ENCODE measurements at regions not wholly inside any gene's neighbourhood (a gene's known extent, or its start where the extent isn't known, plus 50 kb on each side); places are given as distances from the start of the nearest gene placed in this dataset.

DNA sequence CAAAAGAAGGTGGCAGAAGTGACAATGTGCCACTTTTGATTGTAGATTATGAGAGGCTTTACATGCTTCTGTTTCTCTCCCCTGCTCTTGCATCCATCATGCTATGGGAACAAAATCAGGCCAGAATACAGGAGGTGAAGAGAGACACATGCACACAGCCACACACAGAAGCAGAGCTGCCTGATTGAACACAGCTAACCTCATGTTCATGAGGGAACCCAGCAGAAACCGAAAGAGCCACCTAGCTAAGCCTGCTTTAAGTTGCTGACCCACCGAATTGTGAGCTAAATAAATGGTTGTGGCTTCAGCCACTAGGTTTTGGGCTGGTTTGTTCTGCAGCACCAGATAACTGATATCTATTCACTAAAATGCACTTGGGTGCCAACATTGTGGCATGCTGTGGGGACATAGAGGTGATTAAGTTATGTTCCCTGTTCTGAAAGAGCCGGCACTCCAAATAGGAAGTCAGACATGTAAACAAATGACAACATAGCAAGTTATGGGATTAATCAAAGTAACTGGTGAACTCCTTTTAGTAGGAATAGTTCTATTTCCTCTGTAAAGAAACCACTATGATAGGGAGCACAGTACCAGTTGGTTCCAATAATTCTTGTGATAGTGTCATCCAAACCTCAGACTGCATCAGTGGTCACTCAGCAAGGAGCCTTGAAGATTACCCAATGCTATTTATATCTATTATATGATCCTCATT, 93.6 kb upstream of the TNC start:
- TF ChIP-seq EZH2 (IDR thresholded peaks at IDR 0.05; ENCODE audit: insufficient read depth, poor library complexity, severe bottlenecking), result no peak
- peak; percentile 79; the same call in 1 of the 2 replicates for TF ChIP-seq EZH2phosphoT487 (IDR thresholded peaks at IDR 0.05; ENCODE audit: insufficient read depth, low read depth)
